ENCODE measurements at regions not wholly inside any gene's neighbourhood (a gene's known extent, or its start where the extent isn't known, plus 50 kb on each side); places are given as distances from the start of the nearest gene placed in this dataset.

GRCh38 chr9:18357321-18357720 lies 116.6 kb upstream of the ADAMTSL1 start:
- intact Hi-C loops (cut with micrococcal nuclease) = no loop called here
- no peaks in the 10 kb centered on the region for H3K36me3 Mint-ChIP-seq (ENCODE audit: low read depth)
- H3K27ac Mint-ChIP-seq = no peak overlapping the region
- ATAC-seq (ENCODE audit: low read depth) (no peak), DNase-seq (no peak)
- H3K27me3 Mint-ChIP-seq = no peaks in the 10 kb centered on the region
- ChIA-PET POLR2A (no interaction called here), CTCF (no interaction called here)
- H3K9me3 Mint-ChIP-seq = no peaks in the 10 kb centered on the region
- TF ChIP-seq CTCF (IDR thresholded peaks at IDR 0.05) = no peak
- no peaks in the 10 kb centered on the region for H3K4me1 Mint-ChIP-seq
- no peak overlapping the region for H3K4me3 Mint-ChIP-seq

GRCh38 chr9:18358325-18358724 lies 115.6 kb upstream of the ADAMTSL1 start:
- Mint-ChIP-seq H3K4me1 (peaks cover 5% of the 10 kb centered on the region), H3K4me3 (no peak overlapping the region), H3K36me3 (ENCODE audit: low read depth) (no peaks in the 10 kb centered on the region), H3K27me3 (no peaks in the 10 kb centered on the region), H3K27ac (no peak overlapping the region), H3K9me3 (no peaks in the 10 kb centered on the region)
- ChIA-PET CTCF (no interaction called here), POLR2A (no interaction called here)
- no peak for DNase-seq
- no peak for TF ChIP-seq CTCF (IDR thresholded peaks at IDR 0.05)
- no peak for ATAC-seq (ENCODE audit: low read depth)
- intact Hi-C loops (cut with micrococcal nuclease) = no loop called here

GRCh38 chr9:18359335-18359734 lies 114.6 kb upstream of the ADAMTSL1 start:
- intact Hi-C loops (cut with micrococcal nuclease) = no loop called here
- H3K27ac Mint-ChIP-seq = no peak overlapping the region
- DNase-seq (no peak), ATAC-seq (ENCODE audit: low read depth) (no peak)
- H3K27me3 Mint-ChIP-seq = no peaks in the 10 kb centered on the region
- ChIA-PET CTCF (no interaction called here), POLR2A (no interaction called here)
- no peak overlapping the region for H3K4me3 Mint-ChIP-seq
- no peaks in the 10 kb centered on the region for H3K9me3 Mint-ChIP-seq
- peaks cover 5% of the 10 kb centered on the region for H3K4me1 Mint-ChIP-seq
- no peaks in the 10 kb centered on the region for H3K36me3 Mint-ChIP-seq (ENCODE audit: low read depth)
- TF ChIP-seq CTCF (IDR thresholded peaks at IDR 0.05) = no peak

- Mint-ChIP-seq H3K4me1 (peaks cover 5% of the 10 kb centered on the region), H3K36me3 (ENCODE audit: low read depth) (no peaks in the 10 kb centered on the region), H3K9me3 (no peaks in the 10 kb centered on the region), H3K27ac (no peak overlapping the region), H3K4me3 (no peak overlapping the region), H3K27me3 (no peaks in the 10 kb centered on the region)
- CTCF ChIA-PET = no interaction called here
- DNase-seq = no peak
- intact Hi-C loops (cut with micrococcal nuclease) = no loop called here
- ATAC-seq (ENCODE audit: low read depth) = no peak
- no peak for TF ChIP-seq CTCF (IDR thresholded peaks at IDR 0.05)
- POLR2A ChIA-PET = no interaction called here
Observed at GRCh38 chr9:18360005-18360404, 113.9 kb upstream of the ADAMTSL1 start.

- Mint-ChIP-seq H3K9me3 (no peaks in the 10 kb centered on the region), H3K4me1 (peaks cover 5% of the 10 kb centered on the region), H3K4me3 (no peak overlapping the region), H3K27me3 (no peaks in the 10 kb centered on the region), H3K27ac (no peak overlapping the region), H3K36me3 (ENCODE audit: low read depth) (no peaks in the 10 kb centered on the region)
- CTCF ChIA-PET = no interaction called here
- ATAC-seq (ENCODE audit: low read depth) (no peak), DNase-seq (no peak)
- POLR2A ChIA-PET = no interaction called here
- no peak for TF ChIP-seq CTCF (IDR thresholded peaks at IDR 0.05)
- intact Hi-C loops (cut with micrococcal nuclease) = no loop called here
Observed at GRCh38 chr9:18361646-18362045, 112.3 kb upstream of the ADAMTSL1 start.

Measured in activated B cell treated with CpG ODN at 0.5 μM for 24 hours (primary cell).